Ascending aorta (tissue), 2 donors: ENCODE measurements at regions not wholly inside any gene's neighbourhood (a gene's known extent, or its start where the extent isn't known, plus 50 kb on each side); places are given as distances from the start of the nearest gene placed in this dataset.

Source experiments
- DNase-seq, 2 donors: peaks; one replicate each; pipeline ENCODE4 v3.0.0-alpha.2; 2019; ENCODE audit warnings: low spot score in 2 of 2
- H3K27ac ChIP-seq, 2 donors: fragments of 200-600 bp; sonication (generic); one replicate each; pipeline ENCODE4 v1.5.1; 2016 to 2017; ENCODE audit warnings: mild to moderate bottlenecking in 1 of 2
- H3K27me3 ChIP-seq: fragments of 200-600 bp; sonication (generic); one replicate; pipeline ENCODE4 v1.5.1; 2017
- H3K36me3 ChIP-seq, 2 donors: fragments of 200-600 bp; sonication (generic); one replicate each; pipeline ENCODE4 v1.5.1; 2016
- H3K4me1 ChIP-seq, 2 donors: fragments of 200-600 bp; sonication (generic); one replicate each; pipeline ENCODE4 v1.5.1; 2016 to 2017; ENCODE audit warnings: mild to moderate bottlenecking in 1 of 2
- H3K4me3 ChIP-seq, 2 donors: fragments of 200-600 bp; sonication (generic); one replicate each; pipeline ENCODE4 v1.5.1; 2016 to 2017; ENCODE audit warnings: mild to moderate bottlenecking in 1 of 2
- H3K9me3 ChIP-seq, 2 donors: fragments of 200-600 bp; sonication (generic); one replicate each; pipeline ENCODE4 v1.5.1; 2016
- intact Hi-C: fragments of 100-400 bp; cut with DNase I; formaldehyde crosslinking; loops from one replicate; pipeline ENCODE4 v1.15.1; 2023
- TF ChIP-seq, protein P1 (sequence below), 3 experiments: fragments of 200-600 bp in 2 of 3; fragments of 450-650 bp in 1 of 3; sonication (generic) in 2 of 3; IDR thresholded peaks; one replicate each; pipeline ENCODE4 v1.5.1; 2016 to 2019; ENCODE audit warnings: antibody characterized with exemption in 3 of 3, mild to moderate bottlenecking in 1 of 3, moderate library complexity in 1 of 3

DNA sequence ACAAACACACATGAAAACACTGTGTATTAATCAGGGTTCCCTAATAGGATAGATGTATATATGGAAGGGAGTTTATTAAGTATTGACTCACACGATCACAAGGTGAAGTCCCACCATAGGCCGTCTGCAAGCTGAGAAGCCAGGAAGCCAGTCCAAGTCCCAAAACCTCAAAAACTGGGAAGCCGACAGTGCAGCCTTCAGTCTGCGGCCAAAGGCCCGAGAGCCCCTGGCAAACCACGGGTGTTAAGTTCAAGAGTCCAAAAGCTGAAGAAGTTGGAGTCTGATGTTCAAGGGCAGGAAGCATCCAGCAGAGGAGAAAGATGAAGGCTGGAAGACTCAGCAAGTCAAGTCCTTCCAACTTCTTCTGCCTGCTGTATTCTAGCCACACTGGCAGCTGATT lies 1085.0 kb upstream of the TMEM132C start:
- Histone ChIP-seq H3K27me3 (no peaks in the 10 kb centered on the region), H3K4me3 (no peak overlapping the region), H3K36me3 (no peaks in the 10 kb centered on the region), H3K27ac (no peak overlapping the region), H3K9me3 (peaks cover 5 to 6% of the 10 kb centered on the region in 2 donors), H3K4me1 (no peaks in the 10 kb centered on the region)
- TF ChIP-seq, protein P1, sequence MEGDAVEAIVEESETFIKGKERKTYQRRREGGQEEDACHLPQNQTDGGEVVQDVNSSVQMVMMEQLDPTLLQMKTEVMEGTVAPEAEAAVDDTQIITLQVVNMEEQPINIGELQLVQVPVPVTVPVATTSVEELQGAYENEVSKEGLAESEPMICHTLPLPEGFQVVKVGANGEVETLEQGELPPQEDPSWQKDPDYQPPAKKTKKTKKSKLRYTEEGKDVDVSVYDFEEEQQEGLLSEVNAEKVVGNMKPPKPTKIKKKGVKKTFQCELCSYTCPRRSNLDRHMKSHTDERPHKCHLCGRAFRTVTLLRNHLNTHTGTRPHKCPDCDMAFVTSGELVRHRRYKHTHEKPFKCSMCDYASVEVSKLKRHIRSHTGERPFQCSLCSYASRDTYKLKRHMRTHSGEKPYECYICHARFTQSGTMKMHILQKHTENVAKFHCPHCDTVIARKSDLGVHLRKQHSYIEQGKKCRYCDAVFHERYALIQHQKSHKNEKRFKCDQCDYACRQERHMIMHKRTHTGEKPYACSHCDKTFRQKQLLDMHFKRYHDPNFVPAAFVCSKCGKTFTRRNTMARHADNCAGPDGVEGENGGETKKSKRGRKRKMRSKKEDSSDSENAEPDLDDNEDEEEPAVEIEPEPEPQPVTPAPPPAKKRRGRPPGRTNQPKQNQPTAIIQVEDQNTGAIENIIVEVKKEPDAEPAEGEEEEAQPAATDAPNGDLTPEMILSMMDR (IDR thresholded peaks at IDR 0.05) = no peak
- no peak for DNase-seq
- intact Hi-C loops = no loop called here

DNA sequence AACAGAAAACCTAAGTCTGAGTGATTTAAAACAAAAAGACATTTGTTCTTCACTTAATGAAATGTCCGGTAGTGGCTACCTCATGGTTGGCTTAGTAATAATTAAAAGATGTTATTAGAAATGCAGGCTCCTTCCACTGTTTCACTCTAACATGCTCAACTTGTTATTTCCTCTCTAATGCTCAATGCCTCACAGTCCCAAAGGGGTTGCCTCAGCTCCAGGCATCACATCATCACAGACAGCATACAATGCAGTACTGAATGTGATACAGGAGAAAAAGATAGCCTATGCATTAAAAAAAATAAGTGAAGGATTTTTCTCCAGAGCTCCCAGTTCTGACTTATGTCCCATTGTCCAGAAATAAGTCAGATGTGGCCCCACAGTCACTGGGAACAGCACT lies 1077.0 kb upstream of the TMEM132C start:
- intact Hi-C loops = no loop called here
- H3K27me3 ChIP-seq = no peaks in the 10 kb centered on the region

DNA sequence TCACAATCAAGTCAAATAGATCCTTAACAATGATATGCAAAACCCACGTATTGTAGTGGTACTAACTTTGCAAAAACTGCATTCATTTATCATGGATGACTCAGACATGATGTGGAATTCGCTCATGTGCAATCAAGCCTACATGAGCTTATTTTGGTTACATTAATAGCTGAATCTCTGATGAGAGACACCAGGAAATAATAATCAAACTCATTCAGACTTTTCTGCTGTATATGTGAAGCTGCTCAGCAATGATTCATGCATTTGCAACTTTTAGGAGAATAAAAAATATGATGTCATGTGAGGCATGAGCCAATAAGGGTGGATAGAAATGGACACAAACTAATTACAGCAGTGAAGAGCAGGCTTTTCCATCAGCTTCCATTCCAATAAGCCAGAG lies 1075.8 kb upstream of the TMEM132C start:
- intact Hi-C loops = no loop called here
- Histone ChIP-seq H3K27ac (no peak overlapping the region), H3K36me3 (no peaks in the 10 kb centered on the region), H3K4me1 (no peaks in the 10 kb centered on the region), H3K27me3 (no peaks in the 10 kb centered on the region), H3K4me3 (no peak overlapping the region), H3K9me3 (no peaks in the 10 kb centered on the region)
- DNase-seq = no peak
- TF ChIP-seq, protein P1 (IDR thresholded peaks at IDR 0.05) = no peak

More for the DNA sequence above, 1077.0 kb upstream of the TMEM132C start:
- no peak overlapping the region for H3K27ac ChIP-seq
- H3K4me1 ChIP-seq = no peaks in the 10 kb centered on the region
- no peaks in the 10 kb centered on the region for H3K9me3 ChIP-seq
- H3K4me3 ChIP-seq = no peak overlapping the region
- no peak for DNase-seq
- H3K36me3 ChIP-seq = no peaks in the 10 kb centered on the region
- TF ChIP-seq, protein P1 (IDR thresholded peaks at IDR 0.05) = no peak

DNA sequence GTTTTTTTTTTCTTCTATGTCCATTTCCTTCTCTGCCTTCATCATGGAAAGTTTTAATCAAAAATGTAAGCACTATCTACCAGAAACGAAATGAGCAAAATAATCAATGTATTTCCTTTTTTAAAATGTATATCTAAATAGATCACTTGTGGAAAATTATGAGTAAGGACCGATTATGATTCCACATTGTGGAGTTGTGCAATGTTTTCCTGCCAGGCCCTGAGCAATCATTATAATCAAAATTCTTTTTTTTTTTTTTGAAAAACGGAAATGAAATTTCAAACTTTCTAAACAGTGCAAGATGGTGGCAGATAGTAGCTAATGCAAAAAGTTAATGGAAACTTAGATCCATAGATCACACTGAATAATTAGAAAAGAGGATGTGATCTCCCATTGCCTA lies 1074.6 kb upstream of the TMEM132C start:
- TF ChIP-seq, protein P1 (IDR thresholded peaks at IDR 0.05) = no peak
- Histone ChIP-seq H3K4me1 (no peaks in the 10 kb centered on the region), H3K9me3 (no peaks in the 10 kb centered on the region), H3K27me3 (no peaks in the 10 kb centered on the region), H3K4me3 (no peak overlapping the region), H3K27ac (no peak overlapping the region), H3K36me3 (no peaks in the 10 kb centered on the region)
- DNase-seq = no peak
- intact Hi-C loops = no loop called here

DNA sequence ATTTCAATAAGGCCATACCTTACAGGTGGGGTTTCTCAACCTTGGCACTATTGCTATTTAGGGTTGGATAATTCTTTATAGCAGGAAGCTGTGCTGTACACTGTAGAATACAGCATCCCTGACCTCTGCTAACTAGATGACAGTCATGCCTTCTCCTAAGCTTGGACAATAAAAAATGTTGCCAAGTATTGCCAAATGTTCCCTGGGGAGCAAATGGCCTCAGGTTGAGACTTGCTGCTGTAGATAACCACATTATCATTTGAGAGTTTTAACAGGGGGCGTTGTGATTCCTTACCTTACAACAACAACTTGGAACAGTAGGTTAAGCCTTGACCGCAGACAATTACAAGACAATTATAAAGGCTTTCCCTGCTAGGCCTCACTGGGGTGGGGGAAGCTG lies 1073.6 kb upstream of the TMEM132C start:
- Histone ChIP-seq H3K27ac (no peak overlapping the region), H3K4me3 (no peak overlapping the region), H3K36me3 (no peaks in the 10 kb centered on the region), H3K27me3 (no peaks in the 10 kb centered on the region), H3K9me3 (no peaks in the 10 kb centered on the region), H3K4me1 (no peaks in the 10 kb centered on the region)
- DNase-seq = no peak
- TF ChIP-seq, protein P1 (IDR thresholded peaks at IDR 0.05) = no peak
- intact Hi-C loops = no loop called here

DNA sequence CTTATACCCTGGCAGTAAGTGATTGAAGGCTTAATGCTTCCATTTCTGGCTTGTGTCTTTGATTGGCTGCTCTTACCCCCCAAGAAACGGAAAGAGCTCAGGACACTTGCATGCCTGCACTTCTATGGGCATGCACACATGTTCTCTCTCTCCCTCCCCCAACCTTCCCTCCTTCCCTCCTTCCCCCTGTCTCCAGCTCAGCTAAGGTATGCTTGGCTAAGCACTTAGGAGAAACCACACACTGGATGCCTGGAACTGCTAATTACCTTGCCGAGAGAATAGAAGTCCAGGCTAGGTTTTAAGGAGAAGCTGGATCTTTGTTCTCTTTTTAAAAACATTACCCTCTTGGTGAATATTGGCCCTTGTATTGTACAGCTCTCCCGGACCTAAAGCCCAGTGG lies 1072.8 kb upstream of the TMEM132C start:
- DNase-seq = no peak
- H3K27ac ChIP-seq = no peak overlapping the region
- no peaks in the 10 kb centered on the region for H3K4me1 ChIP-seq
- no peaks in the 10 kb centered on the region for H3K27me3 ChIP-seq
- H3K4me3 ChIP-seq = no peak overlapping the region
- no peaks in the 10 kb centered on the region for H3K9me3 ChIP-seq
- H3K36me3 ChIP-seq = no peaks in the 10 kb centered on the region
- TF ChIP-seq, protein P1 (IDR thresholded peaks at IDR 0.05) = no peak
- intact Hi-C loops = no loop called here
